Activated CD4-positive, CD25-positive, alpha-beta regulatory T cell treated with anti-CD3 and anti-CD28 coated beads, Interleukin-2, amount 50 U/mL, for 16 hours (primary cell): ENCODE measurements at regions not wholly inside any gene's neighbourhood (a gene's known extent, or its start where the extent isn't known, plus 50 kb on each side); places are given as distances from the start of the nearest gene placed in this dataset.

Source experiments
- DNase-seq: peaks from one replicate; pipeline ENCODE4 v3.0.0-alpha.2; 2020; ENCODE audit warnings: low read depth, low spot score

- DNase-seq: no peak
These were observed 112.1 kb upstream of the MGAT5 start for GRCh38 chr2:134141598-134142340.

GRCh38 chr2:134142341-134142738 is 111.5 kb upstream of the MGAT5 start:
- DNase-seq: no peak

GRCh38 chr2:134142903-134143302 is 111.0 kb upstream of the MGAT5 start:
- no peak for DNase-seq

GRCh38 chr2:134143568-134143967 is 110.3 kb upstream of the MGAT5 start:
- DNase-seq: no peak

- DNase-seq: no peak
These were observed 109.7 kb upstream of the MGAT5 start for GRCh38 chr2:134144081-134144596.

- DNase-seq: no peak
These were observed 109.2 kb upstream of the MGAT5 start for GRCh38 chr2:134144651-134145050.

- no peak for DNase-seq
These were observed 108.4 kb upstream of the MGAT5 start for GRCh38 chr2:134145519-134145918.

GRCh38 chr2:134146161-134146560 is 107.7 kb upstream of the MGAT5 start:
- DNase-seq: no peak

GRCh38 chr2:134146620-134147019 is 107.3 kb upstream of the MGAT5 start:
- no peak for DNase-seq

- no peak for DNase-seq
These were observed 105.7 kb upstream of the MGAT5 start for GRCh38 chr2:134148172-134148571.

GRCh38 chr2:134148843-134149472 is 104.9 kb upstream of the MGAT5 start:
- no peak for DNase-seq

GRCh38 chr2:134149904-134150303 is 104.0 kb upstream of the MGAT5 start:
- no peak for DNase-seq

- DNase-seq: no peak
These were observed 103.1 kb upstream of the MGAT5 start for GRCh38 chr2:134150760-134151159.

GRCh38 chr2:134152045-134153010 is 101.5 kb upstream of the MGAT5 start:
- no peak for DNase-seq

- DNase-seq: no peak
These were observed 100.5 kb upstream of the MGAT5 start for GRCh38 chr2:134153294-134153880.

- no peak for DNase-seq
These were observed 99.6 kb upstream of the MGAT5 start for GRCh38 chr2:134154246-134154645.

- no peak for DNase-seq
These were observed 98.7 kb upstream of the MGAT5 start for GRCh38 chr2:134155134-134155533.

GRCh38 chr2:134158295-134158694 is 95.6 kb upstream of the MGAT5 start:
- no peak for DNase-seq

GRCh38 chr2:134161170-134161547 is 92.7 kb upstream of the MGAT5 start:
- no peak for DNase-seq

- no peak for DNase-seq
These were observed 90.5 kb upstream of the MGAT5 start for GRCh38 chr2:134163336-134163735.

GRCh38 chr2:134164306-134164705 is 89.6 kb upstream of the MGAT5 start:
- DNase-seq: no peak

- no peak for DNase-seq
These were observed 86.9 kb upstream of the MGAT5 start for GRCh38 chr2:134167015-134167414.
